ENCODE measurements at regions not wholly inside any gene's neighbourhood (a gene's known extent, or its start where the extent isn't known, plus 50 kb on each side); places are given as distances from the start of the nearest gene placed in this dataset.

- TF ChIP-seq CTCF (tag by site-specific recombination; IDR thresholded peaks at IDR 0.05) (no peak), ZNF157 (tag by site-specific recombination; IDR thresholded peaks at IDR 0.05) (no peak), ATF2 (tag by site-specific recombination; IDR thresholded peaks at IDR 0.05; ENCODE audit: low read depth) (no peak), ZNF19 (tag by site-specific recombination; IDR thresholded peaks at IDR 0.05; ENCODE audit: low read depth) (no peak), ZNF148 (tag by site-specific recombination; IDR thresholded peaks at IDR 0.05; ENCODE audit: borderline replicate concordance) (no peak), IKZF3 (tag by site-specific recombination; IDR thresholded peaks at IDR 0.05) (no peak), PRDM6 (tag by site-specific recombination; IDR thresholded peaks at IDR 0.05) (no peak), ZNF449 (tag by site-specific recombination; IDR thresholded peaks at IDR 0.05) (no peak), ZNF202 (tag by site-specific recombination; IDR thresholded peaks at IDR 0.05; ENCODE audit: borderline replicate concordance) (no peak), KLF16 (tag by site-specific recombination; IDR thresholded peaks at IDR 0.05) (no peak), ZNF239 (tag by site-specific recombination; IDR thresholded peaks at IDR 0.05) (no peak), ZNF549 (tag by site-specific recombination; IDR thresholded peaks at IDR 0.05) (no peak)
Measured at GRCh38 chr11:32184723-32185376, 94.0 kb downstream of the RCN1 start.

All from HEK293 (cell line).